ENCODE measurements at regions not wholly inside any gene's neighbourhood (a gene's known extent, or its start where the extent isn't known, plus 50 kb on each side); places are given as distances from the start of the nearest gene placed in this dataset.

GRCh38 chr5:4877579-4877978, 262.6 kb upstream of the ADAMTS16 start:
- no peak for DNase-seq (ENCODE audit: low spot score)

DNA sequence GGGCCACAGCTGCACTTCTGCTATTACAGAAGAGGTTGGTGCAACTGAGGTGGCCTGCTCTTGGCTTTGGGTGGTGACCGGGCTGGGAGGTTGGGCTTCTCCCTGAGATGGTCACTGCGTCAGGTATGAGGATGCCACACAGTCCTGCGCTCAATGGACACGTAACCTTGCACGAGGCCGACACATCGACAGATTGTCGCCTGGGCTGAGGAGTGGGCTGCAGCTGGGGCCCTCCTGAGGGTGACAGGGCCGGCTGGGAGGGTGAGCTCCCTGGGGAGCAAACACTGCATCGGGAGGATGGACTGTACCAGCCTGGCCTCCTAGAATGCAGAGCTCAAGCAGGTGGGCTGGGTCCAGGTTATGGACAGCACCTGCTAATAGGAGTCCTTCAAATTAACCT, 261.1 kb upstream of the ADAMTS16 start:
- DNase-seq (ENCODE audit: low spot score): no peak

DNA sequence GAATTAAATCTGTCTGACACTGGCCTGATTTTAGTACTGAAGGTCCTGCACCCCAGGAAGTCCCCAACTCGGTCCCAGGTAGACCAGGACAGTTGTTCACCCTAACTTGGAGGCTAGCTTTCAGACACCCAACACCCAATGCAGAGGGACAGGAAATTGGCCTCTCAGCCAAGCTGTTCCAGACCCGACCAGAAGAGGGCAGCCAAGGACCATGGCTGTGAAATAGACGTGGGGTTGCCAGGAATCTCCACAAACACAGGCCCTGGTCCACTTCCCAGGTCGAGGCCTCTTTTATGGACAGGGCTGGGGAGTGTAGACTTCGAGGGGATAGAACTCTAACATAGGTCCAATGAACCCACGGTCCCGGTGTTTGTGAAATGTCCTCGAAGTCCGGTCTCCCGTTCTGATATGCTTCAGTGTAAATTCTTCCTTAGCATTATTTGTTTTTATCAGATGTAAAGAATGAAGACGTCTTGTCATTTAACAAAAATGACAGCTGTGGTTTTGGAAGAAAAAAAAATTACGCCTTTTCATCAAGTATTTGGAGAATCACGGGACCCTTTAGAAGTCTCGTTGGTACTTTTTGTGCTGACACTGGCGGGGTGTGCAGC, 260.3 kb upstream of the ADAMTS16 start:
- peak; percentile 58 for DNase-seq (ENCODE audit: low spot score)

GRCh38 chr5:4880304-4880741, 259.8 kb upstream of the ADAMTS16 start:
- DNase-seq (ENCODE audit: low spot score): no peak

DNA sequence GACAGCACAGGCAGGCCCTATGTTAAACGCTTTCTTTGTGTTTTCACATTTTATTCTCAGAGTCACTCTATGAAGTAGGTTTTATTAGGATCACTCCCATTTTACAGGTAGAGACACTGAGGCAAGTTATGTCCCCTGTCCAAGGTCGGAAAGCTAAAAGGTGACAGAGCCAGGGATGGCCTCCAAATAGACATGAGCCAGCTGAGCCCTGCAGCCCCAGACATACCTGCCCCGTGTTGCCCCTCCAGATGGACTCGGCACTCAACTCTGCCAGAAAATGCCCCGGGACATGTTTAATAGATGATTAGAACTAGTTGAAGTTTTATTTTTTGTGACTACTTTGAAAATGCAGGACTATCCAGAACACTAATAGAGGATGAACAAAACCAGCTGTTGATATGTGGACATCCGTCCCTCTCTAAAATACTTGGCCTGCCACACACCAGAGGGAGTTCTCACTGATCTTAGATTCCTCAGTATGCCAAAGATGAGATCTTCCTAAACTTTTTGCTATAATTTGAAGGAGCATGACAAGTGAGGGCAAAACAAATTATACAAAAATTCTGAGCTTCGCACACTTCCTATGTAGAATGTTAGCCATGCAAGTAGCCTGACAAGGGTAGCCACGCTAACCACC, 258.6 kb upstream of the ADAMTS16 start:
- DNase-seq (ENCODE audit: low spot score): no peak

DNA sequence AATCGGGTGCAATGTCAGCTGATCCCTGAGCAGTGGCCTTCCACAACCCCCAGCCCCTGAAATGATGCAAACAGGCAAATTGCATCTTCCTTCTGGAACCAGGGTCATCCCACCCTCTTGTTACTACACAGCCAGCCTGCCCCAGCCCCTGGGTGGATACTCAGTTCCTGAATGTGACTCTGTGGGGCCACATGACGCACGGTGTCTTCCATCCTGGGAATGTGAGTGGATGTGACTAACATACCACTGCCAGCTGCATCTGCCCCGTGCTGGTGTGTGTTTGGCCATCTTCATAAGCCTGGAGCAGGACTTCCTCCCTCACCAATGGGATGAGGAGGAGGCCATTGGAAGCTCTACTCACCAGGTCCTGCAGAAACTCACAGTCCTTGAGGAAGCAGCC, 257.9 kb upstream of the ADAMTS16 start:
- DNase-seq (ENCODE audit: low spot score): no peak

DNA sequence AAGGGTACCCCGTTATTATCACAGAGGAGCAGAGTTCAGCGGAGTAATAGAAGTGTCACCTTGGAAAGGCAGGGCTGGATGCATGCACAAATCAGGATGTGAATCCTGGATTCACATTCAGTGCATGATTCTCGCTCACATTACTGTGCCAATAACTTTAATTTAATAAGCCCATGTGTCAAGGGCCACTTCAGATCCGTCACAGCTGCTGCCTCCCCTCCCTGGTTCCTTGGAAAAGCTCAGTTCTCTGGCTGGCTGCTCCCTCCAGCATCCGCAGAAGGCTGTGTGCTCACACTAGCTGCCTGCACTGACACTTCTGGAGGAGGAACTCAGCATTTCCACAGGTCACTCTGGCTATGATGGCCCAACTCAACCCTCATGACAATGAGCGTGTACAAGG, 256.8 kb upstream of the ADAMTS16 start:
- no peak for DNase-seq (ENCODE audit: low spot score)

DNA sequence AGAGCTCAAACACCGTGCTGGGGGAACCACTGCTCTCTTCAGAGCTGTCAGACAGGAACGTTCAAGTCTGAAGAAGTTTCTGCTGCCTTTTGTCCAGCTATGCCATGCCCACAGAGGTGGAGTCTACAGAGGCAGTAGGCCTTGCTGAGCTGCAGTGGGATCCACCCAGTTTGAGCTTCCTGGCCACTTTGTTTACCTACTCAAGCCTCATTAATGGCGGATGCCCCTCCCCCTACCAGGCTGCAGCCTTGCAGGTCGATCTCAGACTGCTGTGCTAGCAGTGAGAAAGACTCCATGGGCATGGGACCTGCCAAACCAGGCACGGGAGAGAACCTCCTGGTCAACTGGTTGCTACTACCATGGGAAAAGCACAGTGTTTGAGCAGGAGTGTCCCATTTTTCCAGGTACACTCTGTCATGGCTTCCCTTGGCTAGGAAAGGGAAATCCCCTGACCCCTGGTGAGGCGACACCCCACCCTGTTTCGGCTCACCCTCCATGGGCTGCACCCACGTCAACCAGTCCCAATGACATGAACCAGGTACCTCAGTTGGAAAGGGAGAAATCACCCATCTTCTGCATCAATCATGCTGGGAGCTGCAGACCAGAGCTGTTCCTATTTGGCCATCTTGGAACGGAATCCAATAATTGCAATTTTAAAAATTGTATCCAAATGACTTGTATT, 246.9 kb upstream of the ADAMTS16 start:
- DNase-seq (ENCODE audit: low spot score): no peak

DNA sequence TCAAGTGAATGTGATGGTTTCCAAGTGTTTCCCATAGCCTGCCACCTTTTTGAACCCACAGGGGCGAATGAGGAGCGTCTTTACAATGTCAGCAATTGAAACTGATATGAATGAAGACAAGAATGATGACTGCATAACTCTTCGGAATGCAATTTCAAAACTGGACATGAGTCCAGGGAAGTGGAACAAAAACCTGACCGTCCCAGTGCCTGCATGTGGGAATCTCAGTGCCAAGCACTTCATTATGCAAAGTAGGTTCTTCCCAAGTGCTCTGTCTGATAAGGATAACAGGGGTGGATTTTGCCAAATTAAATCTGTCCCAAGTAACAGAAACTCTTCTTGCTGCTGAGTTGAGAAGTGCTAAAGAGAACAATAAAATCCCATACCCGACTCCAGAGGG, 243.8 kb upstream of the ADAMTS16 start:
- DNase-seq (ENCODE audit: low spot score): no peak

- DNase-seq (ENCODE audit: low spot score): no peak
Measured at GRCh38 chr5:4901305-4901811, 238.8 kb upstream of the ADAMTS16 start.

DNA sequence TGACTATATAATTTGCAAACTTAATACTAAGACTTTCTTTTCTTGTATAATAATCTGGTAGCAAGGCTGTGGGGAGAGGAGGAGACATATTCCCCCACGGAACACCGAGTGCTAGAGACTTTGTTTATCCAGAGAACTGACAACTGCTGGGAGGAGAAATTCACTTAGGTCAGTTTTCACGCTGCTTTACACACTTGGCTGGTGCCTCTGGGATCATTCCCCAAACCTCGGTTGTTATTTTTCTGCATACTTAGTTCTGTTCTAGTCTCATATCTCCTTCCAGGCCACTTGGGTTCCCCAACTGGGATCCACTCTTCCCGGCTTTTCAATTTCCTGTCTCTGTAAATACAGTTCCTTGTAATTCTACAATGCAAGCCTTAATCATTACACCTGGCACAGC, 238.2 kb upstream of the ADAMTS16 start:
- no peak for DNase-seq (ENCODE audit: low spot score)

- DNase-seq (ENCODE audit: low spot score): peak; percentile 5
Measured at GRCh38 chr5:4905674-4906520, 234.2 kb upstream of the ADAMTS16 start.

GRCh38 chr5:4906786-4907185, 233.3 kb upstream of the ADAMTS16 start:
- DNase-seq (ENCODE audit: low spot score): no peak

GRCh38 chr5:4907571-4907970, 232.6 kb upstream of the ADAMTS16 start:
- no peak for DNase-seq (ENCODE audit: low spot score)

- DNase-seq (ENCODE audit: low spot score): no peak
Measured at GRCh38 chr5:4909086-4909485, 231.0 kb upstream of the ADAMTS16 start.

DNA sequence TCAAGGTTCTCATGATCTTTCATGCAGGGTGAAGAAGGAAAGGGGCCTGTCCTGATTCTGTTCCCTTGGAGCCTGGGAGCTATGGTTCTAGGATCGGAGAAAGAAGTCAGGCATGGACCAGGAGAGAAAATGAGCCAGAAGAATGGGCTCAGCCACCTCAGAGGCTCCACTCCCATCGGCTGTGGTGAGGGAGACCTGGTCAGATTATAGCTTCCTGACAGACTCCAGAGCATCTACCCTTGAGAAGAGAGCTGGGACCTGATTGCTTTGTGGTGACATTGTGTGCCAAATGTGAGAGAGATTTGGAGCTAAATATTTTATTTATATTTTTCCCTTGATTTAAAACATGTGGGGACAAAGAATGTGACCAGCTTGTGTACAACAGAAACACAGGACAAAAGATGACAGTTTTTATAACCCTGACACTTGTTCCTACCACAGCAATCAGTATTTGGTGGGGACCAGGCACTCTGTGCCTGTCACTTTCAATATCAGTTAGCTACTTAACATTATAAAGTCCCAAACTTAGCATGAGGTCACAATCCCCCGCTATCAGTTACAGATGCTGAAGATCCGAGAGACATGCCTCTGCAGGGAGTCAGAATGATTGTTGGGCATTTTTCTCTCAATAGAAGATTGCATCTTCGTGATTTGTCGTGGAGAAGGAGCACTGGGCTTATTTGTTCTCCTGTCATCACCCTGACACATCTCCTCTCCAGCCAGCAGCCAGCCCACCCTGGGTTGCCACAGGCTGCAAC, 228.3 kb upstream of the ADAMTS16 start:
- no peak for DNase-seq (ENCODE audit: low spot score)

DNA sequence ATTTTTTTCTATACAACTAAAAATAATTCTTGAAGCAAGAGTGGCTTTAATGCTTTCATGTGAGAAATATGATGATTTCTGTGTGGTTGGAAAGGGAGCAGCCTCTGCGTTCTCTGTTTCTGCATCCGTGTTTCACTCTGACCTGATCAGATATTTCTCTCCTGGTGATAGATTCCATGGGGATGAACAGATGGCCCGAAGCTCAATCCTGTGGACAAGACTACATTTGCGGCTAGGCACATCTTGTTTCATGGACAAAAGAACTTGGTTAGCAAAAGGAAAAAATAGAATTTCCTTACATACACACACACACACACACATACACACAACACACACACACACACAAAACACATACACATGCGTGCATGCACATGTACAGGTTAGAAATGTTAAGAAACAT, 218.2 kb upstream of the ADAMTS16 start:
- DNase-seq (ENCODE audit: low spot score): no peak

DNA sequence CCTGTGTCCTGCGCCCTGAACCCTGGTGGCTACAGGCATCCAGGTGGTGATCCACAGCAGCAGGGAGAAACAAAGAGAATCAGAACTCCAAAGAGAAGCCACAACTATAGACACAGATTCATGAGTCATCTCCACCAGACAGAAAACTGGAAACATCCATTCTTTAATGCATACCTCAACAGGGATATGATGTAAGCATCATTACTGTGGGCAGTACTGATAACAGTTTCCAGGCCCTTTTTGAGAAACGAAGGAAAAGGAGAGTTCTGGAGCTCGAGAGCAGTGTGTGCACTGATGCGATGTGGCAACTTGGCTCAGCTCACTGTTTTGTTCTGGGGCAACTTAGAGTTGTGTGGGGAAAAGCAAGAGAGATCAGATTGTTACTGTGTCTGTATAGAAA, 215.6 kb upstream of the ADAMTS16 start:
- peak; percentile 15 for DNase-seq (ENCODE audit: low spot score)

GRCh38 chr5:4927097-4927496, 213.0 kb upstream of the ADAMTS16 start:
- DNase-seq (ENCODE audit: low spot score): no peak

GRCh38 chr5:4928409-4928808, 211.7 kb upstream of the ADAMTS16 start:
- DNase-seq (ENCODE audit: low spot score): no peak

- DNase-seq (ENCODE audit: low spot score): no peak
Measured at GRCh38 chr5:4929092-4929655, 211.0 kb upstream of the ADAMTS16 start.

Measured in A172 (cell line).